ENCODE measurements at regions not wholly inside any gene's neighbourhood (a gene's known extent, or its start where the extent isn't known, plus 50 kb on each side); places are given as distances from the start of the nearest gene placed in this dataset.

- Histone ChIP-seq H3K27me3 (ENCODE audit: control insufficient read depth in 2 of 2, insufficient read depth in 1 of 2, low read length in 1 of 2) (no peaks in the 10 kb centered on the region), H3K36me3 (ENCODE audit: control insufficient read depth in 2 of 2, insufficient read depth in 2 of 2, low read length in 1 of 2) (no peaks in the 10 kb centered on the region), H3K9me3 (ENCODE audit: control insufficient read depth in 2 of 2, insufficient read depth in 1 of 2, low read length in 1 of 2) (no peaks in the 10 kb centered on the region), H3K27ac (ENCODE audit: low read depth in 1 of 2, low read length in 1 of 2) (no peak overlapping the region), H3K4me3 (ENCODE audit: low read length in 2 of 2) (no peak overlapping the region), H3K4me1 (ENCODE audit: control insufficient read depth in 2 of 2, insufficient read depth in 2 of 2, low read length in 2 of 2) (no peaks in the 10 kb centered on the region)
- DNase-seq (ENCODE audit: low read depth in 6 of 9, low spot score in 9 of 9), result no peak
- WGBS, result over 99% methylated on average over 22 of the region's 22 CpGs
These were observed 1480.9 kb upstream of the SLC39A10 start for GRCh38 chr2:194176134-194176533.

DNA sequence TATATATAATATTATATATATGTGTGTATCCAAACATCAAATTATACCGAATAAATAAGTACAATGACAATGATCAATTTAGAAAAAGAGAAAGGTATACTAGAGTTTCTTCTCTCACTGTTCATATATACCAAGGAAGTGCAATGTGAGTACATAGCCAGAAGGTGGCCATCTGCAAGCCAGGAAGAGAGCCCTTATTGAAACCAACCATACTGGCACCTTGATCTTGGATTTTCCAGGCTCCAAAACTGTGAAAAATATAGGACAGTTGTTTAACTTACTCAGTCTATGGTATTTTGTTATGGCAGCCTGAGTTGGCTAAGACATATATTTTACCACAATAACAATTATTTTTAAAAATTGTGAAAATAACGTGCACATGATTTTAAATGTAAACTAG lies 1490.2 kb upstream of the SLC39A10 start:
- Histone ChIP-seq H3K4me1 (ENCODE audit: control insufficient read depth in 2 of 2, insufficient read depth in 2 of 2, low read length in 2 of 2) (no peaks in the 10 kb centered on the region), H3K9me3 (ENCODE audit: control insufficient read depth in 2 of 2, insufficient read depth in 1 of 2, low read length in 1 of 2) (no peaks in the 10 kb centered on the region), H3K27me3 (ENCODE audit: control insufficient read depth in 2 of 2, insufficient read depth in 1 of 2, low read length in 1 of 2) (no peaks in the 10 kb centered on the region), H3K27ac (ENCODE audit: low read depth in 1 of 2, low read length in 1 of 2) (no peak overlapping the region), H3K36me3 (ENCODE audit: control insufficient read depth in 2 of 2, insufficient read depth in 2 of 2, low read length in 1 of 2) (no peaks in the 10 kb centered on the region), H3K4me3 (ENCODE audit: low read length in 2 of 2) (no peak overlapping the region)
- DNase-seq (ENCODE audit: low read depth in 6 of 9, low spot score in 9 of 9), result peak in 2 of 9 donors; percentile 4 to 22
- WGBS, result 63% methylated on average over 2 of the region's 2 CpGs

DNA sequence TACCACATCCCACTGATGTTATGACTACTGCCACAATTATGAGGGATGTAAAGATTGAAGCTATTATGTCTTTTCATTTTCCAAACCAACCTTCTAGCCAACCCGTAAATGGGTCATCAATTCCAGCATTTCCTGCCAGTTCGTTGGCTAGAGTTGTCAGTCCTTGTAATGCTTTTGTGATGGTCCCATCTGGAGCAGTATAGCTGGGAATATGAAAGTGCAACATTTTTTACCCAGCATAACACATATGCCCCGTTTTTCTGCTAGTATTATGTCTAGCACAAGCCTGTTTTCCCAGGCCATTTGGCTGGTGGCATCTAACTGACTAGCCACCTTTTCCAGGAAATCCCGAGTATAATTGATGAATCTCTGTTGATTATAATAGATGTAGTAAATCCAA lies 1501.6 kb upstream of the SLC39A10 start:
- no peaks in the 10 kb centered on the region for H3K27me3 ChIP-seq (ENCODE audit: control insufficient read depth in 2 of 2, insufficient read depth in 1 of 2, low read length in 1 of 2)
- H3K4me3 ChIP-seq (ENCODE audit: low read length in 2 of 2), result no peak overlapping the region
- H3K36me3 ChIP-seq (ENCODE audit: control insufficient read depth in 2 of 2, insufficient read depth in 2 of 2, low read length in 1 of 2), result no peaks in the 10 kb centered on the region
- H3K27ac ChIP-seq (ENCODE audit: low read depth in 1 of 2, low read length in 1 of 2), result no peak overlapping the region
- H3K9me3 ChIP-seq (ENCODE audit: control insufficient read depth in 2 of 2, insufficient read depth in 1 of 2, low read length in 1 of 2), result no peaks in the 10 kb centered on the region
- DNase-seq (ENCODE audit: low read depth in 6 of 9, low spot score in 9 of 9), result no peak
- no peaks in the 10 kb centered on the region for H3K4me1 ChIP-seq (ENCODE audit: control insufficient read depth in 2 of 2, insufficient read depth in 2 of 2, low read length in 2 of 2)
- WGBS, result 90% methylated on average over 4 of the region's 4 CpGs

GRCh38 chr2:194151231-194151630 lies 1505.8 kb upstream of the SLC39A10 start:
- Histone ChIP-seq H3K27me3 (ENCODE audit: control insufficient read depth in 2 of 2, insufficient read depth in 1 of 2, low read length in 1 of 2) (no peaks in the 10 kb centered on the region), H3K9me3 (ENCODE audit: control insufficient read depth in 2 of 2, insufficient read depth in 1 of 2, low read length in 1 of 2) (no peaks in the 10 kb centered on the region), H3K36me3 (ENCODE audit: control insufficient read depth in 2 of 2, insufficient read depth in 2 of 2, low read length in 1 of 2) (no peaks in the 10 kb centered on the region), H3K4me3 (ENCODE audit: low read length in 2 of 2) (no peak overlapping the region), H3K27ac (ENCODE audit: low read depth in 1 of 2, low read length in 1 of 2) (no peak overlapping the region), H3K4me1 (ENCODE audit: control insufficient read depth in 2 of 2, insufficient read depth in 2 of 2, low read length in 2 of 2) (no peaks in the 10 kb centered on the region)
- DNase-seq (ENCODE audit: low read depth in 6 of 9, low spot score in 9 of 9), result no peak
- 96% methylated on average over 1 of the region's 1 CpG for WGBS

GRCh38 chr2:194135463-194135862 lies 1521.6 kb upstream of the SLC39A10 start:
- no peaks in the 10 kb centered on the region for H3K27me3 ChIP-seq (ENCODE audit: control insufficient read depth in 2 of 2, insufficient read depth in 1 of 2, low read length in 1 of 2)
- no peaks in the 10 kb centered on the region for H3K36me3 ChIP-seq (ENCODE audit: control insufficient read depth in 2 of 2, insufficient read depth in 2 of 2, low read length in 1 of 2)
- no peak overlapping the region for H3K27ac ChIP-seq (ENCODE audit: low read depth in 1 of 2, low read length in 1 of 2)
- DNase-seq (ENCODE audit: low read depth in 6 of 9, low spot score in 9 of 9), result no peak
- no peak overlapping the region for H3K4me3 ChIP-seq (ENCODE audit: low read length in 2 of 2)
- H3K9me3 ChIP-seq (ENCODE audit: control insufficient read depth in 2 of 2, insufficient read depth in 1 of 2, low read length in 1 of 2), result no peaks in the 10 kb centered on the region
- H3K4me1 ChIP-seq (ENCODE audit: control insufficient read depth in 2 of 2, insufficient read depth in 2 of 2, low read length in 2 of 2), result no peaks in the 10 kb centered on the region
- WGBS, result 94% methylated on average over 8 of the region's 8 CpGs

- Histone ChIP-seq H3K36me3 (ENCODE audit: control insufficient read depth in 2 of 2, insufficient read depth in 2 of 2, low read length in 1 of 2) (no peaks in the 10 kb centered on the region), H3K4me1 (ENCODE audit: control insufficient read depth in 2 of 2, insufficient read depth in 2 of 2, low read length in 2 of 2) (no peaks in the 10 kb centered on the region), H3K27me3 (ENCODE audit: control insufficient read depth in 2 of 2, insufficient read depth in 1 of 2, low read length in 1 of 2) (no peaks in the 10 kb centered on the region), H3K27ac (ENCODE audit: low read depth in 1 of 2, low read length in 1 of 2) (no peak overlapping the region), H3K4me3 (ENCODE audit: low read length in 2 of 2) (no peak overlapping the region), H3K9me3 (ENCODE audit: control insufficient read depth in 2 of 2, insufficient read depth in 1 of 2, low read length in 1 of 2) (peaks cover 0 to 11% of the 10 kb centered on the region in 2 donors)
- 95% methylated on average over 4 of the region's 4 CpGs for WGBS
- DNase-seq (ENCODE audit: low read depth in 6 of 9, low spot score in 9 of 9), result no peak
These were observed 1528.2 kb upstream of the SLC39A10 start for GRCh38 chr2:194128810-194129209.

- no peak overlapping the region for H3K27ac ChIP-seq (ENCODE audit: low read depth in 1 of 2, low read length in 1 of 2)
These were observed 1530.6 kb upstream of the SLC39A10 start for GRCh38 chr2:194126418-194126817.

GRCh38 chr2:194116861-194117260 lies 1540.2 kb upstream of the SLC39A10 start:
- no peaks in the 10 kb centered on the region for H3K9me3 ChIP-seq (ENCODE audit: control insufficient read depth in 2 of 2, insufficient read depth in 1 of 2, low read length in 1 of 2)
- no peaks in the 10 kb centered on the region for H3K4me1 ChIP-seq (ENCODE audit: control insufficient read depth in 2 of 2, insufficient read depth in 2 of 2, low read length in 2 of 2)
- 93% methylated on average over 3 of the region's 3 CpGs for WGBS
- H3K27ac ChIP-seq (ENCODE audit: low read depth in 1 of 2, low read length in 1 of 2), result no peak overlapping the region
- no peak overlapping the region for H3K4me3 ChIP-seq (ENCODE audit: low read length in 2 of 2)
- H3K27me3 ChIP-seq (ENCODE audit: control insufficient read depth in 2 of 2, insufficient read depth in 1 of 2, low read length in 1 of 2), result no peaks in the 10 kb centered on the region
- no peaks in the 10 kb centered on the region for H3K36me3 ChIP-seq (ENCODE audit: control insufficient read depth in 2 of 2, insufficient read depth in 2 of 2, low read length in 1 of 2)
- no peak for DNase-seq (ENCODE audit: low read depth in 6 of 9, low spot score in 9 of 9)

More at GRCh38 chr2:194126418-194126817, 1530.6 kb upstream of the SLC39A10 start:
- Histone ChIP-seq H3K36me3 (ENCODE audit: control insufficient read depth in 2 of 2, insufficient read depth in 2 of 2, low read length in 1 of 2) (no peaks in the 10 kb centered on the region), H3K27me3 (ENCODE audit: control insufficient read depth in 2 of 2, insufficient read depth in 1 of 2, low read length in 1 of 2) (no peaks in the 10 kb centered on the region), H3K9me3 (ENCODE audit: control insufficient read depth in 2 of 2, insufficient read depth in 1 of 2, low read length in 1 of 2) (peaks cover 0 to 11% of the 10 kb centered on the region in 2 donors), H3K4me3 (ENCODE audit: low read length in 2 of 2) (no peak overlapping the region), H3K4me1 (ENCODE audit: control insufficient read depth in 2 of 2, insufficient read depth in 2 of 2, low read length in 2 of 2) (no peaks in the 10 kb centered on the region)
- 92% methylated on average over 3 of the region's 3 CpGs for WGBS
- no peak for DNase-seq (ENCODE audit: low read depth in 6 of 9, low spot score in 9 of 9)

DNA sequence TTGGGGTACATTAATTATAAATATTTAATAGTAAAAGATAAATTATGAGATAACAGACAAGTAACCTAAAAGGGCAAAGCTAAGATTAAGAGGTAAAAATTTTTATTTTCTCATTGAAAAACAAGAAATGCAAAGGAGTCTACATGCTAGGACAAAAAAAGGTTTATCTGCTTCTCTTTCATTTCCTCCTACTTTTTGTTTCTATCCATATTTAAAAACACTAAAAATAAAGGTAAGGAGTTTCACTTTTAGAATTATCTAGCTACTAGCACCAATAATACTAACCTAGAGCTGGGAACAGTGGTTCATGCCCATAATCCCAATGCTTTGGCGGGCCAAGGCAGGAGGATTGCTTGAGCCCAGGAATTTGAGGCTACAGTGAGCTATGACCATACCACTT lies 1551.7 kb upstream of the SLC39A10 start:
- no peak for DNase-seq (ENCODE audit: low read depth in 6 of 9, low spot score in 9 of 9)
- Histone ChIP-seq H3K27me3 (ENCODE audit: control insufficient read depth in 2 of 2, insufficient read depth in 1 of 2, low read length in 1 of 2) (no peaks in the 10 kb centered on the region), H3K27ac (ENCODE audit: low read depth in 1 of 2, low read length in 1 of 2) (no peak overlapping the region), H3K9me3 (ENCODE audit: control insufficient read depth in 2 of 2, insufficient read depth in 1 of 2, low read length in 1 of 2) (no peaks in the 10 kb centered on the region), H3K4me1 (ENCODE audit: control insufficient read depth in 2 of 2, insufficient read depth in 2 of 2, low read length in 2 of 2) (no peaks in the 10 kb centered on the region), H3K36me3 (ENCODE audit: control insufficient read depth in 2 of 2, insufficient read depth in 2 of 2, low read length in 1 of 2) (no peaks in the 10 kb centered on the region), H3K4me3 (ENCODE audit: low read length in 2 of 2) (no peak overlapping the region)
- WGBS, result 100% methylated on average over 1 of the region's 1 CpG

DNA sequence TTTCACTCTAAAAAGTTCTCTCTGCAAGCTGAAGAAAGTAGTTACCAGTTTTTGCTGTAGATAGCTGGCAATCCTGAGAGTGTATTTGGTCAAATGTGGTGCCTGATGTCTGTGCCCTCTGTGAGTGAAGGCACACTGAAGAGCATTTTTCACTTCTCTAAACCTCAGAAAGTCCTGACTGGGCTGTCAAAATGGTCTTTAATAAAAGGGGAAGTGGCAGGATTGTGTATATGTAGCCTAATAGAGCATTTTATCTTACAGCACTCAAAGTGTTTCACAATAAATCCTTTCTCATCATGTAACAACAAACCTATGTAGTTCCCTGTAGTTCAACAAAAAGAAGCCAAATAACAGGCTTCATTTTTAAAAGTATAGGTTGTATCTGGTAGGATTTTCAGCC lies 1552.3 kb upstream of the SLC39A10 start:
- H3K4me1 ChIP-seq (ENCODE audit: control insufficient read depth in 2 of 2, insufficient read depth in 2 of 2, low read length in 2 of 2), result no peaks in the 10 kb centered on the region
- no peaks in the 10 kb centered on the region for H3K36me3 ChIP-seq (ENCODE audit: control insufficient read depth in 2 of 2, insufficient read depth in 2 of 2, low read length in 1 of 2)
- H3K9me3 ChIP-seq (ENCODE audit: control insufficient read depth in 2 of 2, insufficient read depth in 1 of 2, low read length in 1 of 2), result no peaks in the 10 kb centered on the region
- H3K27ac ChIP-seq (ENCODE audit: low read depth in 1 of 2, low read length in 1 of 2), result no peak overlapping the region
- no peaks in the 10 kb centered on the region for H3K27me3 ChIP-seq (ENCODE audit: control insufficient read depth in 2 of 2, insufficient read depth in 1 of 2, low read length in 1 of 2)
- peak in 1 of 9 donors; percentile 18 for DNase-seq (ENCODE audit: low read depth in 6 of 9, low spot score in 9 of 9)
- no peak overlapping the region for H3K4me3 ChIP-seq (ENCODE audit: low read length in 2 of 2)

Data from thymus (tissue), 11 donors.